GM23248 (cell line): ENCODE measurements at regions not wholly inside any gene's neighbourhood (a gene's known extent, or its start where the extent isn't known, plus 50 kb on each side); places are given as distances from the start of the nearest gene placed in this dataset.

Experiments used
- DNase-seq: peaks from one replicate; pipeline ENCODE4 v3.0.0-alpha.2; 2015
- H2AFZ ChIP-seq: fragments of 200-600 bp; sonication (generic); 2 replicates; pipeline ENCODE4 v1.6.1; 2016; ENCODE audit warnings: antibody characterized with exemption
- H3F3A ChIP-seq: fragments of 200-600 bp; sonication (generic); 2 replicates; pipeline ENCODE4 v1.6.1; 2016; ENCODE audit warnings: mild to moderate bottlenecking, antibody characterized with exemption, mixed run types; ENCODE audit not compliant: insufficient read depth
- H3K27ac ChIP-seq: fragments of 200-600 bp; sonication (generic); 2 replicates; pipeline ENCODE4 v1.5.1; 2016; ENCODE audit warnings: mild to moderate bottlenecking
- H3K27me3 ChIP-seq: fragments of 200-600 bp; sonication (generic); replicated peaks from 2 replicates; pipeline ENCODE4 v1.6.1; 2016; ENCODE audit warnings: mild to moderate bottlenecking; ENCODE audit not compliant: insufficient read depth
- H3K36me3 ChIP-seq: fragments of 200-600 bp; sonication (generic); 2 replicates; pipeline ENCODE4 v1.6.1; 2016; ENCODE audit warnings: low read depth, mild to moderate bottlenecking
- H3K4me1 ChIP-seq: fragments of 200-600 bp; sonication (generic); 2 replicates; pipeline ENCODE4 v1.6.1; 2016; ENCODE audit warnings: mild to moderate bottlenecking; ENCODE audit not compliant: insufficient read depth
- H3K4me2 ChIP-seq: fragments of 200-600 bp; sonication (generic); one replicate; pipeline ENCODE4 v1.6.1; 2016; ENCODE audit warnings: mild to moderate bottlenecking; ENCODE audit not compliant: unreplicated experiment
- H3K4me3 ChIP-seq: fragments of 200-600 bp; sonication (generic); 2 replicates; pipeline ENCODE4 v1.5.1; 2016; ENCODE audit warnings: mild to moderate bottlenecking
- H3K79me2 ChIP-seq: fragments of 200-600 bp; sonication (generic); 2 replicates; pipeline ENCODE4 v1.6.1; 2016; ENCODE audit warnings: mild to moderate bottlenecking; ENCODE audit not compliant: insufficient read depth
- H3K9ac ChIP-seq: fragments of 200-600 bp; sonication (generic); 2 replicates; pipeline ENCODE4 v1.6.1; 2016; ENCODE audit warnings: mild to moderate bottlenecking
- H3K9me2 ChIP-seq: fragments of 200-600 bp; sonication (generic); 2 replicates; pipeline ENCODE4 v1.6.1; 2016; ENCODE audit warnings: mixed run types, mild to moderate bottlenecking, moderate library complexity; ENCODE audit not compliant: insufficient read depth
- H3K9me3 ChIP-seq: fragments of 200-600 bp; sonication (generic); one replicate; pipeline ENCODE4 v1.6.1; 2017; ENCODE audit warnings: low read depth
- H4K20me1 ChIP-seq: fragments of 200-600 bp; sonication (generic); 2 replicates; pipeline ENCODE4 v1.6.0; 2016; ENCODE audit not compliant: insufficient read depth
- EZH2 ChIP-seq: fragments of 200-600 bp; sonication (generic); IDR thresholded peaks from 2 replicates; pipeline ENCODE4 v1.6.1; 2018; ENCODE audit warnings: antibody characterized with exemption, mild to moderate bottlenecking; ENCODE audit not compliant: insufficient read depth, poor library complexity, severe bottlenecking
- EZH2phosphoT487 ChIP-seq: fragments of 200-600 bp; sonication (generic); IDR thresholded peaks from 2 replicates; pipeline ENCODE4 v1.6.1; 2018; ENCODE audit warnings: antibody characterized with exemption, moderate library complexity, mild to moderate bottlenecking, low read depth; ENCODE audit not compliant: insufficient read depth
- WGBS, 2 experiments: methylation state at CpG; one replicate each; pipeline ENCODE4 v1.1.6; 2015 to 2017; ENCODE audit warnings: low lambda C conversion rate in 2 of 2, low coverage in 1 of 2; ENCODE audit errors: missing lambda C conversion rate in 2 of 2; 5-methylcytosine and 5-hydroxymethylcytosine counted together
- in situ Hi-C: fragments of 300-500 bp; cut with MboI; formaldehyde crosslinking; loops from 2 replicates; pipeline ENCODE4 v1.15.0; 2020

GRCh38 chr12:111088409-111088808 lies 168.0 kb upstream of the MYL2 start:
- Histone ChIP-seq H3K27me3 (peaks cover 54% of the 10 kb centered on the region), H3K9me3 (no peaks in the 10 kb centered on the region), H3K9ac (no peak overlapping the region), H2AFZ (no peak overlapping the region), H3K27ac (no peak overlapping the region), H3K79me2 (no peaks in the 10 kb centered on the region), H3K36me3 (no peaks in the 10 kb centered on the region), H3K4me3 (no peak overlapping the region), H3F3A (no peaks in the 10 kb centered on the region), H4K20me1 (no peaks in the 10 kb centered on the region), H3K4me1 (no peaks in the 10 kb centered on the region), H3K9me2 (no peaks in the 10 kb centered on the region), H3K4me2 (no peak overlapping the region)
- in situ Hi-C loops, result no loop called here
- TF ChIP-seq EZH2 (no peak), EZH2phosphoT487 (no peak)
- 65 to 68% methylated on average over 9 of the region's 9 CpGs for WGBS, 2 experiments
- no peak for DNase-seq

- no peak for DNase-seq
- Histone ChIP-seq H3K4me2 (no peak overlapping the region), H3K9me3 (no peaks in the 10 kb centered on the region), H3K4me3 (no peak overlapping the region), H3F3A (no peaks in the 10 kb centered on the region), H3K9ac (no peak overlapping the region), H2AFZ (no peak overlapping the region), H3K27ac (no peak overlapping the region), H3K27me3 (peaks cover 55% of the 10 kb centered on the region), H3K79me2 (no peaks in the 10 kb centered on the region), H3K36me3 (no peaks in the 10 kb centered on the region), H3K4me1 (no peaks in the 10 kb centered on the region), H4K20me1 (no peaks in the 10 kb centered on the region), H3K9me2 (no peaks in the 10 kb centered on the region)
- in situ Hi-C loops, result no loop called here
- 39 to 48% methylated on average over 12 of the region's 12 CpGs for WGBS, 2 experiments
- TF ChIP-seq EZH2phosphoT487, result no peak
- no peak for TF ChIP-seq EZH2
Measured at GRCh38 chr12:111086947-111087700, 166.7 kb upstream of the MYL2 start.

- in situ Hi-C loops, result no loop called here
- WGBS, 2 experiments, result 83 to 93% methylated on average over 1 of the region's 1 CpG
- Histone ChIP-seq H3K4me2 (no peak overlapping the region), H3K27ac (no peak overlapping the region), H3K9me3 (no peaks in the 10 kb centered on the region), H2AFZ (no peak overlapping the region), H3K79me2 (no peaks in the 10 kb centered on the region), H3K27me3 (peaks cover 63% of the 10 kb centered on the region), H3F3A (no peaks in the 10 kb centered on the region), H3K4me3 (no peak overlapping the region), H4K20me1 (no peaks in the 10 kb centered on the region), H3K4me1 (no peaks in the 10 kb centered on the region), H3K9me2 (no peaks in the 10 kb centered on the region), H3K36me3 (no peaks in the 10 kb centered on the region), H3K9ac (no peak overlapping the region)
- TF ChIP-seq EZH2 (no peak), EZH2phosphoT487 (no peak)
- no peak for DNase-seq
Measured at GRCh38 chr12:111085096-111085495, 164.7 kb upstream of the MYL2 start.

- Histone ChIP-seq H4K20me1 (no peaks in the 10 kb centered on the region), H3K27me3 (peaks cover 64% of the 10 kb centered on the region), H3K9me2 (no peaks in the 10 kb centered on the region), H3F3A (no peaks in the 10 kb centered on the region), H3K9me3 (no peaks in the 10 kb centered on the region), H3K4me3 (no peak overlapping the region), H3K27ac (no peak overlapping the region), H3K9ac (no peak overlapping the region), H3K79me2 (no peaks in the 10 kb centered on the region), H3K4me2 (no peak overlapping the region), H2AFZ (no peak overlapping the region), H3K4me1 (no peaks in the 10 kb centered on the region), H3K36me3 (no peaks in the 10 kb centered on the region)
- WGBS, 2 experiments, result 58 to 67% methylated on average over 15 of the region's 15 CpGs
- TF ChIP-seq EZH2 (no peak), EZH2phosphoT487 (no peak)
- DNase-seq, result no peak
- in situ Hi-C loops, result no loop called here
Measured at GRCh38 chr12:111084605-111085004, 164.2 kb upstream of the MYL2 start.
